ENCODE measurements at regions not wholly inside any gene's neighbourhood (a gene's known extent, or its start where the extent isn't known, plus 50 kb on each side); places are given as distances from the start of the nearest gene placed in this dataset.

- no peak for TF ChIP-seq CTCF (IDR thresholded peaks at IDR 0.05 in 8 of 11, conservative IDR thresholded peaks at IDR 0.05 in 3 of 11)
- TF ChIP-seq POLR2AphosphoS5 (IDR thresholded peaks at IDR 0.05): no peak
These were observed 157.2 kb upstream of the COX7C start for GRCh38 chr5:86460519-86460918.
